HS-27A (cell line): ENCODE measurements at regions not wholly inside any gene's neighbourhood (a gene's known extent, or its start where the extent isn't known, plus 50 kb on each side); places are given as distances from the start of the nearest gene placed in this dataset.
"Not testable (repeated sequence)": the region's sequence is repeated elsewhere in the genome, so short reads cannot be mapped to it uniquely, and the experiment has no call there.

Experiments used
- DNase-seq: peaks from one replicate; pipeline ENCODE4 v3.0.0-alpha.2; 2012; ENCODE audit warnings: low read depth, missing footprints

GRCh38 chr12:89289720-89290119 is 62.6 kb downstream of the DUSP6 start:
- no peak for DNase-seq

GRCh38 chr12:89288959-89289358 is 63.3 kb downstream of the DUSP6 start:
- DNase-seq = no peak

GRCh38 chr12:89286501-89286900 is 65.8 kb downstream of the DUSP6 start:
- no peak for DNase-seq

- no peak for DNase-seq
Observed at GRCh38 chr12:89281539-89281867, 70.8 kb downstream of the DUSP6 start.

- DNase-seq = no peak
Observed at GRCh38 chr12:89280833-89281538, 71.3 kb downstream of the DUSP6 start.

GRCh38 chr12:89279499-89279898 is 72.8 kb downstream of the DUSP6 start:
- no peak for DNase-seq

DNA sequence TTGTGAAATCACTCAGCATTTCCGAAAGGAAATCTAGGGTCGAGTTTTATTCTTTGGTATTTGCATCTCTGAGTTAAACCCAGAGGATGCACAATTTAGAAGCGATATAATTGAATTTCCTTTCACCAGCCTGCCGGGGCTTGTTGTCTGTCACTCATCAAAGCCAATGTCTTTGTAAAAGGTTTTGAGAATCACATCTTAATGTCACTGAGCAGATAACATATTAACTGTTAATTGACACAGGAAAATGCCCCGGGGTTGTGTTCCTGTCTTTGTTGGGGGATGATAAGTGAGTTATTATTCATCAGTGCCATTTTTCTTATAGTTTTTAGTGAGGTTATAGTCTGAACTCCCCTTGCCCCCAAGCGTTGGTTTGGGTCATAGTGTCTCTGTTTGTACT is 73.4 kb downstream of the DUSP6 start:
- no peak for DNase-seq

DNA sequence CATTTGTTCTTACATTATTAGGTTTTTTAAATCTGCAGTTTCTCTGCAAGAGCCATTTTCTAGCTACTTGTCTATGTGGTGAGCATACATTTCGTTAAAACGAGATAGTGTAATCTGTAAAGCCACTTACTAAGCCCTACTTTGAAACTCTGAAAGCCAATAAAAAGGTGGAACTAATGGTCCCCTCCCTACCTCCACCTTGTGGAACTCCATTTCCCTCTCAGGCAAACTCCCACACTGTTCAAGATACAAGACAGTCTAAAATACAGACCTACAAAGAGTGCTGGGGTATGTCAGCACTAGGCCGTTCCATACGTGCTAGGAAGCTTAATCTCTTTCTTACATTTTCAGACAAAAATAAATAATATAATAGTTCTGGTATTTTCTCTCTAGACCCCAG is 74.1 kb downstream of the DUSP6 start:
- no peak for DNase-seq

- DNase-seq = no peak
Observed at GRCh38 chr12:89276860-89277259, 75.4 kb downstream of the DUSP6 start.

GRCh38 chr12:89273525-89273924 is 78.8 kb downstream of the DUSP6 start:
- DNase-seq = no peak

- DNase-seq = no peak
Observed at GRCh38 chr12:89270548-89270947, 81.8 kb downstream of the DUSP6 start.

GRCh38 chr12:89269174-89269573 is 83.1 kb downstream of the DUSP6 start:
- no peak for DNase-seq

DNA sequence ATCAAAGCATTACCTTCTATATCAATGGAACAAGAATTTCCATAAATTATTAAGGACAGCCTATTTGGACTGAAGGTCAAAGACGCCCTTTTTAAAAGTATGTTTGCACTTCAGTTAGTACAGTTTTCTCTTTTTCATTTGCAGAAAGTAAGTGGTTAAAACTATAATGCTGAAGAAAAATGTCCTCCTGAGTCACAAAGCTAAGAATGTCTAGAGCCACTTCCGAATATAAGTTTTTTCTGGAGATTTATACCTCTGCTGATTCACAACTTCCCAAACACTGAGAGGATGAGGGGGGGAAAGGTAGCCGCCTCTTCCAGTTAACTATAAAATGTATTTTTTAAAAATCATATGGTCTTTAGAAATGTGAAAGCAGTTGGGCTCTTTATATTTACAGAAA is 84.9 kb downstream of the DUSP6 start:
- DNase-seq = no peak

DNA sequence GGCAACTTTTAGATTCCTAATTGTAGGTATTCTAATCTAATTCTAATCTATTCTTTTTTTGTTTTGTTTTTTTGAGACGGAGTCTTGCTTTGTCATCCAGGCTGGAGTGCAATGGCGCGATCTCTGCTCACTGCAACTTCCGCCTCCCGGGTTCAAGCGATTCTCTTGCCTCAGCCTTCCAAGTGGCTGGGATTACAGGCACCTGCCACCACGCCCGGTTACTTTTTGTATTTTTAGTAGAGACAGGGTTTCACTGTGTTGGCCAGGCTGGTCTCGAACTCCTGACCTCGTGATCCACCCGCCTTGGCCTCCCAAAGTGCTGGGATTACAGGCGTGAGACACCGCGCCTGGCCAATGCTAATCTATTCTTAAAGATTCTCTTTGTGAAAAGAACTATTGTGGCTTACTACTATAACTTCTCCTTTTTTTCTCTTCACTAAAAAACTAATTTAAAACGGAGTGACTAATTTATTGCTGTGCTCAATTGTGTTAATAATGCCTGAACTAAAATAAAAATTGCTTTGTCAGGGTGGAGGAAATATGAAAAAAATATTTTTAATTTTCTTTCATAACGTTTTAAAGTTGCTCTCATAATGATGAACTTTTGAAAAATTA is 85.6 kb downstream of the DUSP6 start:
- not testable (repeated sequence) for DNase-seq

GRCh38 chr12:89264837-89265236 is 87.5 kb downstream of the DUSP6 start:
- no peak for DNase-seq

- DNase-seq = no peak
Observed at GRCh38 chr12:89263900-89264299, 88.4 kb downstream of the DUSP6 start.

GRCh38 chr12:89262855-89263552 is 89.3 kb downstream of the DUSP6 start:
- no peak for DNase-seq

GRCh38 chr12:89261982-89262381 is 90.3 kb downstream of the DUSP6 start:
- no peak for DNase-seq

DNA sequence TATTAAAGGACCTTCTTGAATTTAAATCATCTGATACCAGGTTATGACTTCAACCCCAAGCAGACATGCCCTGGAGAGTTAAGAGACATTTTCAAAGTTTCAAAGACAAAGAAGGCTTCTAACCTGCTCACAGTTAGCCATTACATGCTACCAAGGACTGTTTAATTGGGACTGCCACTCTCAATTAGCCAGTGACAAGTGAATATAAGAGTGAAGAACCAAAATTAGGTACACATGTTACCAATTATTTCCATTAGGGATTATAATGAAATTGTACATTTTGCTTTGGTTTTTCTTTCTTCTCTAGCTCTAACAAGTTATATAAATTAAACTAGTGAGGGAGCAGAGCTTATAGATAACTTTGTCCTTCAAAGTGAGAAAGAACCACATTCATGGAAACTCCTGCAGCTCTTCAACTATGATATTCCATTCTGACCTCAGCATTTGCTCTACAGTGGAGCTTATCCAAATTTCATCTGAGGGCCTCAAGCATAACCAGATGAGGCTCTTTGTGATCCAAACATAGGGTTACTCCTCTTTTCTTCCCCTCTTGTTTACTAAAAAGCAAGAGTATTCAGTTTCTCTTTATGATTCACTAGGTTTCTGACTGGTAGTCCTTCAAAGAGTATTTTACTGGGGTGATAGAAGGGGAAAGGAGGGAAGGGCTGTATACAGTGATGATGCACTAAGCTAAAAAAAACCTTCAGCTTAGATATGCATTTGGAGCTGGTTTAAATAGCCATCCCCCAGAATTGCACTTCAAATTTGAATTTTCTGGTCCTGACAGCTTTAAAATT is 91.3 kb downstream of the DUSP6 start:
- no peak for DNase-seq

- DNase-seq = no peak
Observed at GRCh38 chr12:89259821-89260220, 92.5 kb downstream of the DUSP6 start.

DNA sequence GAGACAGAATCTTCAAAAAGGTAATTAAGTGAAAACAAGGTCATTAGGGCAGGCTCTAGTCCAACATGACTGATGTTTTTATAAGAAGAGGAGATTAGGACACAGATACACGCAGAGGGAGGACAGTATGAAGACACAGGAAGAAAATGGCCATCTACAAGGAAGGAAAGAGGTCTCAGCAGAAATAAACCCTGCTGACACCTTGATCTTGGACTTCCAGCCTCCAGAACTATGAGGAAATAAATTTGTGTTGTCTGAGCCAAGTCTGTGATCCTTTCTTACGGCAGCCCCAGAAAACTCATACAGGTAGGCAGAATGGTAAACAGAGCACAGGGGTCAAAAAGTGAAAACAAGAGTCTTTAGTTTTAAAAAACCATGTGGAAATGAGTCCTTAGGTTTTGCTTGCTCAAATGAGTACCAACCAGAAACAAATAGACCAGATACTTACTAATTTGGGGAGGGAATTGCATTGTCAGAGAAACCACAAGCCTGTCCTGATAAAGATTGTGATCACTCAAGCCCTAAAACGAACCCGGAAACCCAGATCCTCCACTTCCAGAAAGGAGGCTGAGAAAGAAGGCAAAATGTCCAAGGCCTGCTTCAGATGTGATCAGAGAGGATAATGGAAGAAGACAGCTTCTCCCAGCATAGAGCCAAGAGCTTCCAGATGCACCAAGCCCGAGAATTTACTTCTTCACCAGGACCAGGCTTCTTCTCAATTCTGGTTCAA is 93.9 kb downstream of the DUSP6 start:
- no peak for DNase-seq

DNA sequence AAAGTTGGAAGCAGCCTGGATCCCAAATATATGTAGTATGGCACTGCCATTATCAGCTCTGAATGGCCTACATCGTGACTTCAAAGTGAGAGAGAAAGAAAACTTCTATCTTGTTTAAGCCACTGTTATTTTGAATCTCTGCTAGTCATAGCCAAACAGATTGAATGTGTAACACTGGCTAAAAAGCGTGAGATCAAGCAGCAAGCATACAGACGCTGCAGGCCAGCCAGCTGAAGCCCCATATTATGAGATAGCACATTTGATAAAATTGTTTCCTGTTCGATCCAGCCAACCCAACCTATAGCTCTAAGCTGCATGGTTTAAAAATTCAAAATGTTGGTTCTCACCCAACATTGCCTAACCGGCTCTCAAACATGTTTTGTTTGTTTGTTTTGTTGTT is 95.0 kb downstream of the DUSP6 start:
- DNase-seq = no peak
